CD14-positive monocyte (primary cell): ENCODE measurements at regions not wholly inside any gene's neighbourhood (a gene's known extent, or its start where the extent isn't known, plus 50 kb on each side); places are given as distances from the start of the nearest gene placed in this dataset.

Experiments
- DNase-seq, 3 donors: peaks; one replicate each; pipeline ENCODE4 v3.0.0-alpha.2; 2011 to 2022
- H2AFZ ChIP-seq: 2 replicates; pipeline ENCODE4 v1.6.0; 2012; ENCODE audit warnings: mild to moderate bottlenecking, low read depth, low read length, inconsistent platforms; ENCODE audit not compliant: insufficient read depth, poor library complexity, severe bottlenecking
- H3K27ac ChIP-seq, 2 donors: 1 replicate in 1 of 2; 2 replicates in 1 of 2; pipeline ENCODE4 v1.5.1; 2012 to 2013; ENCODE audit warnings: low read length in 2 of 2, control low read depth in 1 of 2, inconsistent platforms in 1 of 2, low read depth in 1 of 2, mild to moderate bottlenecking in 1 of 2
- H3K27me3 ChIP-seq, 2 donors: one replicate each; pipeline versions ENCODE4 v1.6.0 to v1.6.1; 2011 to 2013; ENCODE audit warnings: low read length in 2 of 2; ENCODE audit not compliant: control insufficient read depth in 2 of 2, insufficient read depth in 2 of 2
- H3K36me3 ChIP-seq, 2 donors: replicated peaks in 1 of 2; 1 replicate in 1 of 2; 2 replicates in 1 of 2; pipeline versions ENCODE4 v1.5.1 to v1.6.1; 2012 to 2013; ENCODE audit warnings: low read length in 2 of 2, control low read depth in 1 of 2, inconsistent platforms in 1 of 2, mild to moderate bottlenecking in 1 of 2; ENCODE audit not compliant: insufficient read depth in 2 of 2, control insufficient read depth in 1 of 2
- H3K4me1 ChIP-seq, 2 donors: 1 replicate in 1 of 2; 2 replicates in 1 of 2; pipeline versions ENCODE4 v1.5.1 to v1.6.1; 2012 to 2013; ENCODE audit warnings: low read length in 2 of 2, control low read depth in 1 of 2, inconsistent platforms in 1 of 2, mild to moderate bottlenecking in 1 of 2, moderate library complexity in 1 of 2; ENCODE audit not compliant: insufficient read depth in 2 of 2, control insufficient read depth in 1 of 2
- H3K4me2 ChIP-seq: replicated peaks from 2 replicates; pipeline ENCODE3; 2012; ENCODE audit warnings: low read length, moderate library complexity, mild to moderate bottlenecking; ENCODE audit not compliant: poor library complexity, severe bottlenecking; ENCODE audit errors: extremely low read depth
- H3K4me3 ChIP-seq, 3 experiments: fragments of 200-600 bp in 1 of 3; sonication (generic) in 1 of 3; replicated peaks in 1 of 3; 1 replicate in 2 of 3; 2 replicates in 1 of 3; pipeline ENCODE4 v1.5.1; 2011 to 2013; ENCODE audit warnings: low read length in 3 of 3, mild to moderate bottlenecking in 3 of 3, control low read depth in 2 of 3, low read depth in 2 of 3, inconsistent platforms in 1 of 3, moderate library complexity in 1 of 3
- H3K79me2 ChIP-seq: 2 replicates; pipeline ENCODE4 v1.6.0; 2012; ENCODE audit warnings: mild to moderate bottlenecking, control low read depth, inconsistent platforms, low read length, moderate library complexity; ENCODE audit not compliant: insufficient read depth
- H3K9ac ChIP-seq: 2 replicates; pipeline ENCODE4 v1.6.0; 2017; ENCODE audit warnings: low read length, mild to moderate bottlenecking; ENCODE audit not compliant: insufficient read depth, poor library complexity, severe bottlenecking
- H3K9me3 ChIP-seq, 2 donors: replicated peaks in 1 of 2; 1 replicate in 1 of 2; 2 replicates in 1 of 2; pipeline versions ENCODE4 v1.5.1 to v1.6.1; 2012 to 2013; ENCODE audit warnings: low read length in 2 of 2, control low read depth in 1 of 2; ENCODE audit not compliant: control insufficient read depth in 1 of 2, insufficient read depth in 1 of 2
- H4K20me1 ChIP-seq: 2 replicates; pipeline ENCODE4 v1.6.0; 2012; ENCODE audit warnings: mild to moderate bottlenecking, low read length, control low read depth, moderate library complexity; ENCODE audit not compliant: insufficient read depth
- H3K27ac Mint-ChIP-seq, 7 donors: one replicate each; pipeline ENCODE4 v1.8.0; 2020; ENCODE audit warnings: mild to moderate bottlenecking in 7 of 7, mixed read lengths in 7 of 7, moderate library complexity in 6 of 7, inconsistent platforms in 2 of 7
- H3K27me3 Mint-ChIP-seq, 3 donors: one replicate each; pipeline ENCODE4 v1.8.0; 2021 to 2022; ENCODE audit warnings: low read depth in 3 of 3, mild to moderate bottlenecking in 3 of 3, mixed read lengths in 3 of 3, moderate library complexity in 3 of 3, inconsistent platforms in 1 of 3
- H3K36me3 Mint-ChIP-seq, 2 donors: one replicate each; pipeline ENCODE4 v1.8.0; 2020; ENCODE audit warnings: mixed read lengths in 2 of 2, inconsistent platforms in 1 of 2, mild to moderate bottlenecking in 1 of 2
- H3K4me1 Mint-ChIP-seq: one replicate; pipeline ENCODE4 v1.8.0; 2020; ENCODE audit warnings: mild to moderate bottlenecking, mixed read lengths
- H3K4me3 Mint-ChIP-seq, 2 donors: one replicate each; pipeline ENCODE4 v1.8.0; 2020; ENCODE audit warnings: mild to moderate bottlenecking in 2 of 2, mixed read lengths in 2 of 2, moderate library complexity in 1 of 2
- H3K9me3 Mint-ChIP-seq, 7 donors: one replicate each; pipeline ENCODE4 v1.8.0; 2020 to 2022; ENCODE audit warnings: mixed read lengths in 7 of 7, mild to moderate bottlenecking in 6 of 7, moderate library complexity in 6 of 7, inconsistent platforms in 2 of 7
- WGBS: methylation state at CpG from one replicate; pipeline ENCODE4 v1.1.5; 2013; ENCODE audit warnings: missing lambda C conversion rate; ENCODE audit not compliant: insufficient coverage; 5-methylcytosine and 5-hydroxymethylcytosine counted together
- intact Hi-C, 2 donors: fragments of 100-400 bp; cut with micrococcal nuclease; formaldehyde crosslinking; loops; one replicate each; pipeline versions ENCODE4 v1.15.0 to v1.15.1; 2023
- TF ChIP-seq, protein P1 (sequence below): fragments of 200-600 bp; IDR thresholded peaks from one replicate; pipeline ENCODE4 v1.8.0; 2022; ENCODE audit warnings: antibody characterized with exemption, mild to moderate bottlenecking

DNA sequence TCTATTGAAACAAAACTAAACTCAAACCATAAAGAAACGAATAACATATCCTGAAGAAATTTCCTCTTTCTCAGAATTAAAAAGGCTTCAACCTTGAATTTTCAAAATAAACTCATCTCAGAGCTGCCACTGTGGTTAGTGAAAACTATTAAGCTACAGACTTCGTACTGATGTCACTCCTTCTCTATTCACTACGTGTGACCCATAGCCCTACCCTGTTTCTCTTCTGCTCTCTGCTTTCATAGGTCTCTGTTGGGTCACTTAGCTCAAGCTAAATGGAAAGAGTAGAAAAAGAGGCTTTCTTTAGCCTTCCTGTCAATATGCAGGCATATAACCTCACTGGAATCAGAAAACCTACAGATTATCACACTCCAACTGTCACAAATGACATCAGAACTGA, 126.6 kb upstream of the MME start:
- H3K27me3 Mint-ChIP-seq = peaks cover 0 to 2% (median 0%) of the 10 kb centered on the region in 3 donors
- TF ChIP-seq, protein P1, sequence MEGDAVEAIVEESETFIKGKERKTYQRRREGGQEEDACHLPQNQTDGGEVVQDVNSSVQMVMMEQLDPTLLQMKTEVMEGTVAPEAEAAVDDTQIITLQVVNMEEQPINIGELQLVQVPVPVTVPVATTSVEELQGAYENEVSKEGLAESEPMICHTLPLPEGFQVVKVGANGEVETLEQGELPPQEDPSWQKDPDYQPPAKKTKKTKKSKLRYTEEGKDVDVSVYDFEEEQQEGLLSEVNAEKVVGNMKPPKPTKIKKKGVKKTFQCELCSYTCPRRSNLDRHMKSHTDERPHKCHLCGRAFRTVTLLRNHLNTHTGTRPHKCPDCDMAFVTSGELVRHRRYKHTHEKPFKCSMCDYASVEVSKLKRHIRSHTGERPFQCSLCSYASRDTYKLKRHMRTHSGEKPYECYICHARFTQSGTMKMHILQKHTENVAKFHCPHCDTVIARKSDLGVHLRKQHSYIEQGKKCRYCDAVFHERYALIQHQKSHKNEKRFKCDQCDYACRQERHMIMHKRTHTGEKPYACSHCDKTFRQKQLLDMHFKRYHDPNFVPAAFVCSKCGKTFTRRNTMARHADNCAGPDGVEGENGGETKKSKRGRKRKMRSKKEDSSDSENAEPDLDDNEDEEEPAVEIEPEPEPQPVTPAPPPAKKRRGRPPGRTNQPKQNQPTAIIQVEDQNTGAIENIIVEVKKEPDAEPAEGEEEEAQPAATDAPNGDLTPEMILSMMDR = no peak
- Histone ChIP-seq H3K79me2 (no peaks in the 10 kb centered on the region), H3K9ac (no peak overlapping the region), H3K4me1 (no peaks in the 10 kb centered on the region), H2AFZ (peak overlapping the region; percentile 1), H4K20me1 (no peaks in the 10 kb centered on the region), H3K36me3 (no peaks in the 10 kb centered on the region), H3K4me3 (no peak overlapping the region), H3K27me3 (no peaks in the 10 kb centered on the region), H3K27ac (no peak overlapping the region), H3K4me2 (no peak overlapping the region), H3K9me3 (peaks cover 7 to 11% of the 10 kb centered on the region in 2 donors)
- no peak for DNase-seq
- H3K4me3 Mint-ChIP-seq = no peak overlapping the region
- peaks cover 2 to 25% (median 14%) of the 10 kb centered on the region in 7 donors for H3K9me3 Mint-ChIP-seq
- no peak overlapping the region for H3K27ac Mint-ChIP-seq
- no CpG with 5 or more reads among the region's 3 CpGs for WGBS
- intact Hi-C loops = no loop called here
- H3K36me3 Mint-ChIP-seq = peaks cover 0 to 3% of the 10 kb centered on the region in 2 donors
- no peaks in the 10 kb centered on the region for H3K4me1 Mint-ChIP-seq

DNA sequence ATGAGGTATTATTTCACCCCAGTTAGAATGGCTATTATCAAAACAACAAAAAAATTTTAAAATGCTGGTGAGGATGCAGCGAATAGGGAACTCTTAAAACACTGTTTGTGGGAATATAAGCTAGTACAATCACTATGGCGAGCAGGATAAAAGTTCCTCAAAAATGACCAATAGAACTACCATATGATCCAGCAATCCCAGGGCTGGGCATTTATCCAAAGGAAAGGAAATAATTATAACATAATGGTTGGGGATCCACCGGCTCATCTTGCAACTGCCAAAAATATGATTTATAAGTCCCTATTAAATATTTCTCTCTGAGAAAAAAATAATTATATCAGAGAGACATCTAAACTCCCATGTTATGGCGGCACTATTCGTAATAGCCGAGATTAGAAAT, 127.6 kb upstream of the MME start:
- Histone ChIP-seq H3K79me2 (no peaks in the 10 kb centered on the region), H2AFZ (no peak overlapping the region), H3K4me2 (no peak overlapping the region), H3K4me1 (no peaks in the 10 kb centered on the region), H4K20me1 (no peaks in the 10 kb centered on the region), H3K9ac (no peak overlapping the region), H3K4me3 (no peak overlapping the region), H3K9me3 (peaks cover 0 to 4% of the 10 kb centered on the region in 2 donors), H3K36me3 (no peaks in the 10 kb centered on the region), H3K27ac (no peak overlapping the region), H3K27me3 (no peaks in the 10 kb centered on the region)
- no peaks in the 10 kb centered on the region for H3K27me3 Mint-ChIP-seq
- H3K9me3 Mint-ChIP-seq = peaks cover 2 to 16% (median 11%) of the 10 kb centered on the region in 7 donors
- no peak overlapping the region for H3K4me3 Mint-ChIP-seq
- no peak overlapping the region for H3K27ac Mint-ChIP-seq
- no peak for DNase-seq
- peaks cover 0 to 2% of the 10 kb centered on the region in 2 donors for H3K36me3 Mint-ChIP-seq
- TF ChIP-seq, protein P1 = no peak
- no CpG with 5 or more reads among the region's 6 CpGs for WGBS
- intact Hi-C loops = no loop called here
- no peaks in the 10 kb centered on the region for H3K4me1 Mint-ChIP-seq
